A549 (cell line): ENCODE measurements at regions not wholly inside any gene's neighbourhood (a gene's known extent, or its start where the extent isn't known, plus 50 kb on each side); places are given as distances from the start of the nearest gene placed in this dataset.

Source experiments
- ATAC-seq, 2 experiments: fragments of 200-7000 bp in 1 of 2; fragments of >200 bp in 1 of 2; cut with Nextera tagmentation in 1 of 2; cut with Tn5 transposase in 1 of 2; 3 replicates each; pipeline versions ENCODE4 v1.8.0 to v1.9.1; 2018 to 2020; ENCODE audit warnings: mild to moderate bottlenecking in 1 of 2, moderate library complexity in 1 of 2
- CTCF ChIA-PET: fragments of 300-600 bp; sonication (Branson Sonifier 250); formaldehyde crosslinking; extraction: SDS; loops from one replicate; lab custom pipeline; 2021; ENCODE audit warnings: antibody characterized with exemption, inconsistent platforms; lab: Yijun Ruan, JAX
- POLR2A ChIA-PET: fragments of 350-600 bp; formaldehyde crosslinking; extraction: SDS; loops from one replicate; lab custom pipeline; 2021; ENCODE audit warnings: antibody characterized with exemption, inconsistent platforms; lab: Yijun Ruan, JAX
- DNase-seq, 2 experiments: peaks; one replicate each; pipeline versions ENCODE4 v3.0.0 to v3.0.0-alpha.2; 2011 to 2016; ENCODE audit warnings: low read depth in 1 of 2, low spot score in 1 of 2
- FAIRE-seq: peaks from 2 replicates; lab custom pipeline; 2011; peaks lifted over from hg19 to GRCh38; lab: Jason Lieb, UNC
- H3K27ac ChIP-seq, 2 experiments: fragments of >200 bp; sonication (Bioruptor Twin); formaldehyde crosslinking; 3 replicates each; pipeline ENCODE4 v1.5.1; 2016 to 2017
- H3K4me1 ChIP-seq: fragments of >200 bp; sonication (Bioruptor Twin); formaldehyde crosslinking; 3 replicates; pipeline ENCODE4 v1.6.1; 2016
- H3K4me2 ChIP-seq: fragments of >200 bp; sonication (Bioruptor Twin); formaldehyde crosslinking; 3 replicates; pipeline ENCODE4 v1.6.1; 2016
- H3K4me3 ChIP-seq: fragments of >200 bp; sonication (Bioruptor Twin); formaldehyde crosslinking; 3 replicates; pipeline ENCODE4 v1.5.1; 2016
- H3K9me3 ChIP-seq: fragments of >200 bp; sonication (Bioruptor Twin); formaldehyde crosslinking; 3 replicates; pipeline ENCODE4 v1.6.1; 2016
- CEBPB ChIP-seq, 2 experiments: fragments of >200 bp in 1 of 2; sonication (Bioruptor Twin) in 1 of 2; formaldehyde crosslinking in 1 of 2; IDR thresholded peaks; 2 replicates each; pipeline ENCODE4 v1.6.1; 2012 to 2016
- ESRRA ChIP-seq: fragments of 150-350 bp; IDR thresholded peaks from 2 replicates; pipeline ENCODE4 v1.6.1; 2014; ENCODE audit warnings: mild to moderate bottlenecking, low read length, borderline replicate concordance
- FOSB ChIP-seq: fragments of 250-450 bp; sonication (Bioruptor Pico); IDR thresholded peaks from 2 replicates; pipeline ENCODE4 v1.5.0; 2020; ENCODE audit warnings: mild to moderate bottlenecking, moderate library complexity
- FOSL2 ChIP-seq, 2 experiments: fragments of 450-650 bp in 1 of 2; fragments of >200 bp in 1 of 2; sonication (Bioruptor Twin) in 1 of 2; formaldehyde crosslinking; IDR thresholded peaks; 2 replicates each; pipeline versions ENCODE4 v1.5.0 to v1.6.1; 2016 to 2020; ENCODE audit warnings: mild to moderate bottlenecking in 1 of 2, moderate library complexity in 1 of 2
- MAFK ChIP-seq: fragments of 450-650 bp; IDR thresholded peaks from 2 replicates; pipeline ENCODE4 v1.6.1; 2014; ENCODE audit not compliant: partially characterized antibody
- MYC ChIP-seq: IDR thresholded peaks from 2 replicates; pipeline ENCODE4 v1.6.1; 2012; ENCODE audit warnings: mild to moderate bottlenecking, inconsistent platforms, low read length, improper control_type of control experiment, borderline replicate concordance
- POLR2A ChIP-seq: IDR thresholded peaks from 2 replicates; pipeline ENCODE4 v1.6.1; 2012; ENCODE audit warnings: mild to moderate bottlenecking, low read length
- RFX5 ChIP-seq: fragments of 450-650 bp; IDR thresholded peaks from 2 replicates; pipeline ENCODE4 v1.7.1; 2014; ENCODE audit warnings: antibody characterized with exemption, mild to moderate bottlenecking, moderate library complexity
- ZSCAN20 ChIP-seq: fragments of 250-450 bp; sonication (Bioruptor Pico); IDR thresholded peaks from 2 replicates; pipeline ENCODE4 v1.8.0; 2022; ENCODE audit warnings: mild to moderate bottlenecking, moderate library complexity
- WGBS: methylation state at CpG from one replicate; pipeline ENCODE4 v1.1.6; 2017; ENCODE audit errors: missing lambda C conversion rate; 5-methylcytosine and 5-hydroxymethylcytosine counted together

DNA sequence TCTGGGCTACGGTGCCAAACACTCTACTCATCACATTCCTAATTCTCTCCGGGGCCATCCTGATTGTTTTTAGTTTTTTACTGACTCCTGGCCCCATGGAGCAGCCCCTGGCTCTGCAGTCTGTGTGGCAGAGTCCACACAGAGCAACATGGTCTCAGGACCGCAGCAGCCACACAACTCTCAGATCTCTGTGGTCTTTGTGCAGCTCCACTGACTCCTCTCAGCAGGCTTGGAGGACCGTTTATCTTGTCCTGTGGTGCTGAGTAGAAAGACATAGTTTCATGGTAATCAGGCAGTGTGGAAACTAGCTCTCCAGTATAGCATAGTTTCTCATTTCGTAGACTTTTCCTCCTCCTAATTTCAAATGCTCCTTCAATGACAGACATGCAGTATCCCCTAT lies 168.4 kb downstream of the EDN1 start:
- ATAC-seq (no peak), DNase-seq (no peak), FAIRE-seq (no peak)
- peaks cover 13% of the 10 kb centered on the region for H3K4me1 ChIP-seq
- TF ChIP-seq MAFK (no peak), RFX5 (no peak), ZSCAN20 (CRISPR knock-in tag) (no peak)
- ChIA-PET CTCF (no interaction called here), POLR2A (interaction anchor here (0.6 kb wide), 1 partner anchor 488 kb away, joined by 6 read pairs; no protein-coding TSS in a partner anchor)
- H3K9me3 ChIP-seq, result no peaks in the 10 kb centered on the region
- H3K27ac ChIP-seq, result peak overlapping the region; percentile 8 to 55; a peak in 3 of 6 replicates
- 82% methylated on average over 5 of the region's 5 CpGs for WGBS
- no peak overlapping the region for H3K4me2 ChIP-seq
- H3K4me3 ChIP-seq, result no peak overlapping the region

DNA sequence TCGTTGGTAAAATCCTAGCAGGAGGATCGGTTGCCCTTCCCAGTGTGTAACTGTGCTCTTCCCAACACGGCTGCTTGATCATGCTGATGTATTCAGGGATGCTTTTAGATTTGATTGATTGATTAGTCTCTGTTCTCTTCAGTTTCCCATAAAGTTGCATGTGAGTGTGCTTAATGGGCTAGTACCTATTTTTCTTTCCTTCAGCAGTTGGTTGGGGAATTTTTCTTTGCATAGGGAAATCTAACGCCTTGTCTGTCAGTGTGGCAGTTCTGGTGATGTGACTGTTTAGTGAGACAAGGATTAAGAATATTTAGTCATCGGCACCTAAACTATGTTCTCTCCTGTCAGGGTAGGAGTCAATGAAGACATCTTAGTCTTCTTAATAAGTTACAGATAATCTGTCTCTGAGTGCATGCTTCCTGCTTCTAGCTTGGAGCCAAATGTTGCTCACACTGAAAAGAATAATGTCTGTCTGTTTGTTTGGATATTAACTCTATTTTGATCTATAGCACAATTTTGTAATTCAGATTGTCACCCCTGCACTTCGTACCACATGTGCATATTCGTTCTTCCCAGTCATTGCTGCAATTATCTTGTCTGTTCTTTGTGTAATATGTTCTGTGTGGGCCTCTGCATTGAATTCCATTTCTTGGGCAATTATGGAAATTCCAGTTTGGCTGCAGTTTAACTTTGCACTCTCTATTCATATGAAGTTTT lies 169.9 kb downstream of the EDN1 start:
- Histone ChIP-seq H3K4me2 (peak overlapping the region; percentile 52), H3K9me3 (no peaks in the 10 kb centered on the region), H3K27ac (peak overlapping the region; percentile 41 to 55; a peak in 5 of 6 replicates), H3K4me1 (peaks cover 13% of the 10 kb centered on the region), H3K4me3 (no peak overlapping the region)
- 52% methylated on average over 7 of the region's 7 CpGs for WGBS
- FAIRE-seq, result no peak
- ATAC-seq, result no peak
- TF ChIP-seq MYC (no peak), POLR2A (no peak)
- no peak for DNase-seq
- POLR2A ChIA-PET, result no interaction called here
- CTCF ChIA-PET, result no interaction called here

DNA sequence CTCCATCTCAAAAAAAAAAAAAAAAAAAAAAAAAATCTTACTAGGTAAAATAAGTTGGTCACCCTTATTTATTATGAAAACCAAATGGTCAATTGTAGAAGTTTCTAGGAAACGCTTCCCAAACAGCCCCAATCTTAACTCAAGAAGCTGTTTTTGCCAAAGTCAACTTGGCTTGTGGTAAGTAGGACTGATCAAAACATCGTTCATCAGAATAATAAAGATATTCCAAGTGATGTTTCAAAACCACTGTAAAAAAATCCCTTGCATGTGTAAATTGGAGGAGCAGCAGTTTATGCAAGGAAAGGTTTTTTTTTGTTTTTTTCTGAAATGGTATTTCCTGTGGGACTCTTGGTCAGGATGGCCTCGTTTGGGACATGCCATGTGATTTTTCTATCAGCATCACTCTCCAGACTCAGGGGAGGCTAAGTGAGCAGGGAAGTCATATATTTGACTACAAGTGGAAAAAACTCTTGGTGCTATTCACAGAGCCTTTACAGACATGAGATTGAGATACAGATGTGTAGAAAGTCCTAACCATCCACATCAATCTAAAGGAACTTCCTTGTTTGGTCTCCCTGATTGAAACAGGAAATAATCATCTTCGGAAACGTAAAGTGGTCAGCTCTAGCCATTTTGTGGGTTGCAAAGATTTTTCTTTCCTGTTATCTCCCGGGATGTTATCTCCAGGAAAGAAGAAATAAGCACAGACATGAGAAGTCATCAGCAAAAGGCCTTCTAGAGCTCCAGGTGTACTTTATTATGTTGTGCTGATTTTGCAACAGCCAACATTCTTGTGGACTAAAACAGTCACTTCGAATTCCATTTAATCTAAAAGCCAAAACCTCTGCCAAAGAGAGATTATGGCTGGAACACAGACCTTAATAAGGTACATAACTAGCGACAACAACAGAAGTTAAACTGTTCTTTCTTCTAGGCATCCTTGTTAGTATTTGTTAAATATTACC lies 177.8 kb downstream of the EDN1 start:
- DNase-seq, result no peak
- 75% methylated on average over 8 of the region's 8 CpGs for WGBS
- POLR2A ChIA-PET, result no interaction called here

GRCh38 chr6:12472601-12473038 lies 182.5 kb downstream of the EDN1 start:
- Histone ChIP-seq H3K27ac (peak overlapping the region; percentile 51 to 74; a peak in 5 of 6 replicates), H3K4me1 (peaks cover 32% of the 10 kb centered on the region), H3K4me2 (peak overlapping the region; percentile 28), H3K4me3 (no peak overlapping the region), H3K9me3 (no peaks in the 10 kb centered on the region)
- DNase-seq (peak in 1 of 2 experiments; percentile 50), ATAC-seq (peak; percentile 54 to 65; a peak in 4 of 6 replicates), FAIRE-seq (no peak)
- 68% methylated on average over 4 of the region's 4 CpGs for WGBS
- TF ChIP-seq ESRRA (no peak), FOSL2 (IDR thresholded peaks at IDR 0.05) (no peak), FOSL2 (CRISPR knock-in tag; IDR thresholded peaks at IDR 0.05) (peak; percentile 35)
- POLR2A ChIA-PET, result no interaction called here
- CTCF ChIA-PET, result interaction anchor here (1.0 to 1.3 kb wide), 2 partner anchors 19 to 131 kb away, joined by 3 read pairs; no protein-coding TSS in a partner anchor

More for the DNA sequence above, 177.8 kb downstream of the EDN1 start:
- H3K4me1 ChIP-seq, result peaks cover 17% of the 10 kb centered on the region
- peak in 1 of 2 experiments; percentile 20; a peak in 1 of 4 replicates for TF ChIP-seq CEBPB (IDR thresholded peaks at IDR 0.05)
- no peak for TF ChIP-seq MYC
- ATAC-seq (no peak), FAIRE-seq (no peak)
- no peaks in the 10 kb centered on the region for H3K9me3 ChIP-seq
- CTCF ChIA-PET, result interaction anchor here (1.2 kb wide), 1 partner anchor 11 kb away, joined by 4 read pairs; no protein-coding TSS in a partner anchor
- no peak overlapping the region for H3K4me2 ChIP-seq
- H3K4me3 ChIP-seq, result no peak overlapping the region
- H3K27ac ChIP-seq, result peak overlapping the region in 1 of 2 experiments; percentile 41; a peak in 2 of 6 replicates

DNA sequence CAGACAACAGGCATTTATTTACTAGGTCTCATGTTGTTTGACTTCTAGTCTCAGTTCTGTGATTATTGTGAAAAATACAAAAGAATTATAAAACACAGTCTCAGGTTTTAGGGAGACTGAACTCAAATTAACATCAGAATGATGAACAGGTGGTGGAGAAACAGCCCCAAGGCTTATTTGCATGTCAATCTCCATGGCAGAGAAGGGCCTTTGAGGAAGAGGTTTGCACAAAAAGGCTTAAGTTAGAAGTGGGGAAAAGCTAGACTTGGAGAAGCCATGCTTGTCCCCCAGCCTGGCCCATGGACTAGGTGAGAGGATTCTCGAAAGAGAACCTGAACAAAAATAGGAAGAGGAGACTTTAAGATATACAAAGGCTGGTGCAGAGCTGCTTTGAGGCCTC lies 183.3 kb downstream of the EDN1 start:
- no peak for TF ChIP-seq FOSB (CRISPR knock-in tag)
- ChIA-PET POLR2A (no interaction called here), CTCF (no interaction called here)
- Histone ChIP-seq H3K9me3 (no peaks in the 10 kb centered on the region), H3K4me1 (peaks cover 34% of the 10 kb centered on the region), H3K4me2 (no peak overlapping the region), H3K27ac (peak overlapping the region; percentile 56 to 74), H3K4me3 (no peak overlapping the region)
- 95% methylated on average over 1 of the region's 1 CpG for WGBS
- DNase-seq (no peak), ATAC-seq (no peak; a peak in 1 of 6 replicates), FAIRE-seq (no peak)
